Smooth muscle cell (in vitro differentiated cells): ENCODE measurements at regions not wholly inside any gene's neighbourhood (a gene's known extent, or its start where the extent isn't known, plus 50 kb on each side); places are given as distances from the start of the nearest gene placed in this dataset.

Experiments used
- DNase-seq: peaks from one replicate; lab custom pipeline; 2025; ENCODE audit not compliant: unreplicated experiment; lab: John Stamatoyannopoulos, UW
- H2AFZ ChIP-seq: fragments of 200-600 bp; sonication (generic); 2 replicates; pipeline ENCODE4 v1.6.0; 2016; ENCODE audit warnings: antibody characterized with exemption, low read depth, mild to moderate bottlenecking
- H3F3A ChIP-seq: fragments of 200-600 bp; sonication (generic); 2 replicates; pipeline ENCODE4 v1.6.0; 2017; ENCODE audit warnings: antibody characterized with exemption, low read depth
- H3K27ac ChIP-seq: fragments of 200-600 bp; sonication (generic); 2 replicates; pipeline ENCODE4 v1.5.1; 2016; ENCODE audit warnings: low read depth, mild to moderate bottlenecking
- H3K27me3 ChIP-seq: fragments of 200-600 bp; sonication (generic); 2 replicates; pipeline ENCODE4 v1.6.1; 2016; ENCODE audit warnings: low read depth, mild to moderate bottlenecking
- H3K36me3 ChIP-seq: fragments of 200-600 bp; sonication (generic); 2 replicates; pipeline ENCODE4 v1.5.1; 2016; ENCODE audit warnings: low read depth
- H3K4me1 ChIP-seq: fragments of 200-600 bp; sonication (generic); 2 replicates; pipeline ENCODE4 v1.5.1; 2016; ENCODE audit warnings: low read depth
- H3K4me2 ChIP-seq: fragments of 200-600 bp; sonication (generic); 2 replicates; pipeline ENCODE4 v1.6.0; 2016; ENCODE audit warnings: mild to moderate bottlenecking
- H3K4me3 ChIP-seq: fragments of 200-600 bp; sonication (generic); 2 replicates; pipeline ENCODE4 v1.5.1; 2016; ENCODE audit warnings: mild to moderate bottlenecking
- H3K79me2 ChIP-seq: fragments of 200-600 bp; sonication (generic); 2 replicates; pipeline ENCODE4 v1.6.0; 2016; ENCODE audit warnings: low read depth, mild to moderate bottlenecking
- H3K9ac ChIP-seq: fragments of 200-600 bp; sonication (generic); 2 replicates; pipeline ENCODE4 v1.6.0; 2016; ENCODE audit warnings: low read depth
- H3K9me3 ChIP-seq: fragments of 200-600 bp; sonication (generic); replicated peaks from 2 replicates; pipeline ENCODE4 v1.5.1; 2016; ENCODE audit warnings: low read depth
- H4K20me1 ChIP-seq: fragments of 200-600 bp; sonication (generic); 2 replicates; pipeline ENCODE4 v1.6.0; 2016; ENCODE audit warnings: low read depth
- CTCF ChIP-seq: fragments of 200-600 bp; sonication (generic); IDR thresholded peaks from 2 replicates; pipeline ENCODE4 v1.5.1; 2017; ENCODE audit warnings: borderline replicate concordance, mild to moderate bottlenecking, antibody characterized with exemption; ENCODE audit not compliant: insufficient read depth, poor library complexity, severe bottlenecking
- WGBS: methylation state at CpG from one replicate; pipeline ENCODE4 v1.1.7; 2016; ENCODE audit warnings: low lambda C conversion rate; 5-methylcytosine and 5-hydroxymethylcytosine counted together

GRCh38 chr17:72005332-72006163 lies 115.3 kb upstream of the SOX9 start:
- no peak for DNase-seq
- Histone ChIP-seq H3K36me3 (no peaks in the 10 kb centered on the region), H3K9ac (no peak overlapping the region), H4K20me1 (no peaks in the 10 kb centered on the region), H3K4me3 (no peak overlapping the region), H3K4me1 (no peaks in the 10 kb centered on the region), H3K79me2 (no peaks in the 10 kb centered on the region), H3K27ac (no peak overlapping the region), H3K27me3 (peaks cover 2% of the 10 kb centered on the region), H3F3A (no peaks in the 10 kb centered on the region), H2AFZ (no peak overlapping the region), H3K4me2 (no peak overlapping the region), H3K9me3 (no peaks in the 10 kb centered on the region)
- TF ChIP-seq CTCF: no peak
- WGBS: 96% methylated on average over 6 of the region's 6 CpGs

DNA sequence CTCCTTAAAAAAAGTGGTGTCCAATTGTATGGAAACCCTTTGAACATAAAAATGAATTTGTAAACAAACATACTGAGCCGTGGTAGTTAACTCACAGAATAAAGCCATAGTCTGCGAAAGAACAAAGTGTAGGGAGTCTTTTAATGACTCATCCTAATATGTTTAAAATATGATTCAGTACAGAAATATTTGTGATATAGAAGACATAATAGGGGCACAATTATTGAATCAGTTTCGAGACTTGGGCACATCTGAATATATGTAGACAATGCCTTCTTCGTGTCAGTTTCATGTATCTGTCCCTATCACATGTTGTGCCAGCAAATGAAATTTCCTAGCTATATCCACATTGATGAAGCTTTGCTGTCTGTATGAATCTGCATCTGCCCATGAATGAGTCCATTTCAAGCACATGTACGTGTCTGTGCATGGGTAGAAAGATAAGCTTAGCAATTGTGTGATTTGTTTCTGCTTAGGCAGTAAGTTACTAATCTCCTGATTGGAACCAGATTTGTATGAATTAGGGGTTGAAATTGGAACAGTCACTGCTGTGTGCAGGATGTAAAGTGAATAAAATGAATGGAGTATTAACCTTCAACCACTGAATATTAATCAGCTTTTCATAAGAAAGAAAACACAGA lies 112.5 kb upstream of the SOX9 start:
- Histone ChIP-seq H3K9ac (no peak overlapping the region), H4K20me1 (no peaks in the 10 kb centered on the region), H3K4me1 (no peaks in the 10 kb centered on the region), H3K27me3 (peaks cover 2% of the 10 kb centered on the region), H2AFZ (no peak overlapping the region), H3F3A (no peaks in the 10 kb centered on the region), H3K79me2 (no peaks in the 10 kb centered on the region), H3K27ac (no peak overlapping the region), H3K4me3 (no peak overlapping the region), H3K36me3 (no peaks in the 10 kb centered on the region), H3K4me2 (no peak overlapping the region), H3K9me3 (no peaks in the 10 kb centered on the region)
- no peak for TF ChIP-seq CTCF
- 49% methylated on average over 5 of the region's 5 CpGs for WGBS
- no peak for DNase-seq

GRCh38 chr17:72011561-72011960 lies 109.3 kb upstream of the SOX9 start:
- no peaks in the 10 kb centered on the region for H3F3A ChIP-seq
- H3K9ac ChIP-seq: no peak overlapping the region
- H3K79me2 ChIP-seq: no peaks in the 10 kb centered on the region
- H3K27ac ChIP-seq: no peak overlapping the region
- H2AFZ ChIP-seq: no peak overlapping the region
- no peaks in the 10 kb centered on the region for H4K20me1 ChIP-seq
- H3K4me1 ChIP-seq: no peaks in the 10 kb centered on the region
- 94% methylated on average over 1 of the region's 1 CpG for WGBS
- no peaks in the 10 kb centered on the region for H3K36me3 ChIP-seq
- no peak overlapping the region for H3K4me3 ChIP-seq
- H3K27me3 ChIP-seq: peaks cover 2% of the 10 kb centered on the region
- H3K9me3 ChIP-seq: no peaks in the 10 kb centered on the region
- DNase-seq: no peak
- no peak overlapping the region for H3K4me2 ChIP-seq
- no peak for TF ChIP-seq CTCF
